AG09319 (cell line): ENCODE measurements at regions not wholly inside any gene's neighbourhood (a gene's known extent, or its start where the extent isn't known, plus 50 kb on each side); places are given as distances from the start of the nearest gene placed in this dataset.

Experiments used
- DNase-seq: peaks from one replicate; pipeline ENCODE4 v3.0.0-alpha.2; 2010; ENCODE audit warnings: low read depth; ENCODE audit errors: extremely low read depth
- TF ChIP-seq, protein P1 (sequence below): IDR thresholded peaks from 2 replicates; pipeline ENCODE4 v1.5.1; 2011; ENCODE audit warnings: low read depth, mild to moderate bottlenecking, inconsistent platforms, low read length, moderate library complexity

DNA sequence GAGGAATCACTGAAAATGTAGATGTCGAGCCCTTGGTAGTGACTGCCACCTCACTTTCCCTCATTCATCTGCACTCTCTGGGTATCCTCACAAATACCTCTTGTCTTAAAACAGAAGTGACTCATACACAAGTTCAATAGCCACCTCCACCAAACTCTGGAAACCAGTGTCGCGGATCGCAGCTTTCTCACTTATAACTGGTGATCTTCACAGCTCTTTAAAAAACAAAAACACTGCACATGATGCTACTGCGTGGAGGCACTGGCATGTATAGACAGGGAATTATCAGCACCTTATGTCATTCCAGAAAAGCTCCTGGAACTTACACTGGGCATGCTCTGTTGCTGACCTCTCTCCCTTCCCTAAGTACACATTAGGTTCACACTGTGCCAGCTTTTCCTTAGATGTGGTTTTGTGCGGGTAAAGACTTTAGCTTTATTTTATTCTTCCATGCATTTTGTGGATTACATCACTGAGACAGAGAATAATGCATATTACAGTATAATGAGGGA, 425.5 kb upstream of the CADM1 start:
- DNase-seq = no peak
- TF ChIP-seq, protein P1, sequence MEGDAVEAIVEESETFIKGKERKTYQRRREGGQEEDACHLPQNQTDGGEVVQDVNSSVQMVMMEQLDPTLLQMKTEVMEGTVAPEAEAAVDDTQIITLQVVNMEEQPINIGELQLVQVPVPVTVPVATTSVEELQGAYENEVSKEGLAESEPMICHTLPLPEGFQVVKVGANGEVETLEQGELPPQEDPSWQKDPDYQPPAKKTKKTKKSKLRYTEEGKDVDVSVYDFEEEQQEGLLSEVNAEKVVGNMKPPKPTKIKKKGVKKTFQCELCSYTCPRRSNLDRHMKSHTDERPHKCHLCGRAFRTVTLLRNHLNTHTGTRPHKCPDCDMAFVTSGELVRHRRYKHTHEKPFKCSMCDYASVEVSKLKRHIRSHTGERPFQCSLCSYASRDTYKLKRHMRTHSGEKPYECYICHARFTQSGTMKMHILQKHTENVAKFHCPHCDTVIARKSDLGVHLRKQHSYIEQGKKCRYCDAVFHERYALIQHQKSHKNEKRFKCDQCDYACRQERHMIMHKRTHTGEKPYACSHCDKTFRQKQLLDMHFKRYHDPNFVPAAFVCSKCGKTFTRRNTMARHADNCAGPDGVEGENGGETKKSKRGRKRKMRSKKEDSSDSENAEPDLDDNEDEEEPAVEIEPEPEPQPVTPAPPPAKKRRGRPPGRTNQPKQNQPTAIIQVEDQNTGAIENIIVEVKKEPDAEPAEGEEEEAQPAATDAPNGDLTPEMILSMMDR = no peak

DNA sequence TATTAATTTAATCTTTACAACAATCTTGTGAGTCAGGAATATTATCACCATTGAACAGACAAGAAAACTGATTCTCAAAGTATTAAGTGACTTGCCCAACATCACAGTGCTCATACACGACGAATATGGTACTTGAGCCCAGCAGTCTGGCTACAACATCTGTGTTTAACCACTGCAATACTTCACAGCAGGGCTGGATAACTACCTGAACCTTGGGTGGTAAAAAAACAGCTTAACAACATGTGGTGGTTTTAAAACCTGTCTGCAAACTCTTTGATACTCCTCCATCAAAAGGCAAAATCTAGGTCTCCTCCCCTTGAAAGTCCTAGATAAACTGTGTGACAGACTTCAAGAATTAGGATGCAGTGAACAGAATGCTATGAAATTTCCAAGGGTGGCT, 424.6 kb upstream of the CADM1 start:
- TF ChIP-seq, protein P1 = no peak
- no peak for DNase-seq

DNA sequence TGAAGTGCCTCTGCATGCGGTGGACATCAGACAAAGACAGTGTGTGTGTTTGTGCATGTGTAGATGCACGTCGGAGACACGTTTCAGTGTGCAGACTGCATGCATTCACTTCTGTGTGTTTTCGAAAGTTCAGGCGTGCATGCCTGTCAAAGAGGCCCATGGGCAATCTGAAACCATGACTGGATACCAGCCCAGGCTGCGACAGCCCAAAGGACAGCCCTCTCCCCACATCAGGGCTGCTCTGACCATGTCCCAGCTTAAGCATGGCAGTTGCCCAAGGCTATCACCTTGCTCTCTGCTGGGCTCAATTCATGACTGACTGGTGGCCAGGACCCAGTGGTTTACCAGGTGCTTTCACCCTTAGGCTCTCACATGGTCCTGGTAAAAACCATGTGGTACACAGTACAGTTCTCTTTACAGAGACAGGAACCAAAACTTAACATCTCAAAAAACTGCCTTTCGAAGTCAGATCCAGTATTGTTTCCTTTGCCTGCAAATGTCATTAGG, 423.7 kb upstream of the CADM1 start:
- DNase-seq = no peak
- TF ChIP-seq, protein P1 = no peak

DNA sequence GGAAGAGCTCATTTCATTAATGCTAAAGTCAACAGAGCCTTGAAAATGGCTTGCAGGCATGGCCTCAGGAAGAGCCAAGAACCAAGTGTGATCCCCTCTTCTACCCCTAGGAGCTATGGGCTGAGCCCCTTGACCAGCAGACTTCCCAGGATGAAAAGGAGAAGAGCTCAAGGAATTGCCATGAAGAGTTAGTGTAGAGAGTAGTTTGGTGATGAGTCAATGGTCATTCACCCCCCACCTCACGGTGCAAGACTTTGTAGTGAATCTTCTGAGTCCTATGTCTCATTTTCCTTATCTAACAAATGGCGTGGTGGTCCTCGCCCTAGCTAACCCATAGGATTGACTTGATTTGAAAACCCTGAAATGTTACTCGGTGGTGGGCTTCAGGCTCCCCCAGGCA, 422.4 kb upstream of the CADM1 start:
- TF ChIP-seq, protein P1 = no peak
- DNase-seq = no peak

DNA sequence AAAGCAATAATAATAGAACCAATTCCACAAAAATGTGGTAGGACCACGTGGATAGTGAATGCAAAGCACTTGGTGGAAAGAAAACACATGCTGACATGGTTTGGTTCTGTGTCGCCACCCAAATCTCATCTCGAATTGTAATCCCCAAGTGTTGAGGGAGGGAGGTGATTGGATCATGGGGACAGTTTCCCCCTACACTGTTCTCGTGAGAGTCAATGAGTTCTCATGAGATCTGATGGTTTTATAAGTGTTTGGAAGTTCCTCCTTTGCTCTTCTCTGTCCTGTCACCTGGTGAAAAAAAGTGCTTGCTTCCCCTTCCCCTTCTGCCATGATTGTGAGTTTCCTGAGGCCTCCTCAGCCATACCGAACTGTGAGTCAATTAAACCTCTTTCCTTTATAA, 421.9 kb upstream of the CADM1 start:
- TF ChIP-seq, protein P1 = no peak
- no peak for DNase-seq

DNA sequence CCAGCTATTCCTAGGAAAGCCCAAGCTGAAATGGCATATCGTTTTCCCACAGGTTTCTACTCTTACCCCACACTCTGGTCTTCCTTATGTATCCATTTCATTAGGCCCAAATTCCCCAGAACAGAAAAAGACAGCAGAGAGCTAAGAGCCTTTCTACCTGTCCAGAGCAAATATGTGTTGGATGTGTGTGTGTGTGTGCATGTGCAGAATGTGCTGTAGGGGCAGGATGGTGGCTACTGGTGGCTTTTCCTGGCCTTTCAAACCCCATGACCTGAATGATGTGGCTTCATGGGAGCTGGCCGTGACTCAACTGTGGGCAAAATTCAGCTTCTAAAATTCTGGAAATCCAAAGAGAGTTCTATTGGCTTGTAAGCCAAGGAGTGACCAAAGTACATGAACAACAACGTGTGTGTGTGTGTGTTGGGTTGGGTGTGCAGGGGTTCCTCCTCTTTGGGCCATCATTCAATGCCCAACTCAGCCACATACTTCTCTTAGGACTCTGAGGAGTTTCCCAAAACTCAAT, 421.4 kb upstream of the CADM1 start:
- DNase-seq = no peak
- TF ChIP-seq, protein P1 = no peak

DNA sequence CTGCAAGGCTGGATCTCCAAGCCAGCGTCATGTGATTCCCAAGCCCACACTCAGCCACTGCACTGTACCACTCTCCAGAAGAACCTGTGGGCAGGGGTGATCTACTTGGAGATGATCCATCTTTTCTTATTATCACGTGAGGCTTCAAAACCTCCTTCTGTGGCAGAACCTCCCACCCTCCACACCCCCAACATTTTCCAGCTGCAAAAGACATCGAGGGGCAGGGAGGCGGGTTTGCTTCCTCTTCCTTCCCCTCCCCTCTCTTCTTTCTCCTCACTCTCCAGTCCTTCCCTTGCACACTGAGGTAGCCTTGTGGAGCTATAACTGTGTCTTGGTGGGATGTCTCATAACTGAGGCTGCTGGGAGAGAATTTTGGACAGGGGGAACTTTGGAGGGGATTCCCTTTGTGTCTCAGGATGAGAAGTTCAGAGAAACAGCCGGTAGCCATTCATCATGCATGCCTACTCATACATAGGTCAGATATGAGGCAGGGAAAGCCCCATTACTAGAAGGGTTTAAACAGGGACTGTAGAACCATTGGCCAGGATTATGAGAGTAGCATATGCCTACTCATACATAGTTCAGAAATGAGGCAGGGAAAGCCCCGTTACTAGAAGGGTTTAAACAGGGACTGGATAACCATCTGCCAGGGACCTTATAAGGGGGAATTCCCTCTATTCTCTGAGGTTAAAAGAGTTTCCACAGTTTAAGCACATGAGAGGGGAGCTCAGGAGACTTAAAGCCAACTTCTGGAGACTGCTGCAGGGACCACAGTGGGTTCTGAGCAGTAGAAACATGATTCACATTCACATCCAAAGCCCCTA, 420.7 kb upstream of the CADM1 start:
- TF ChIP-seq, protein P1 = no peak
- DNase-seq = no peak
